ENCODE measurements at regions not wholly inside any gene's neighbourhood (a gene's known extent, or its start where the extent isn't known, plus 50 kb on each side); places are given as distances from the start of the nearest gene placed in this dataset.
"Not testable (repeated sequence)": the region's sequence is repeated elsewhere in the genome, so short reads cannot be mapped to it uniquely, and the experiment has no call there.

GRCh38 chr3:162933656-162934055 lies 1437.0 kb downstream of the OTOL1 start:
- no peak for DNase-seq

- no peak for DNase-seq
These were observed 1440.1 kb downstream of the OTOL1 start for GRCh38 chr3:162936706-162937105.

- DNase-seq = no peak
These were observed 1441.5 kb downstream of the OTOL1 start for GRCh38 chr3:162938083-162938482.

- no peak for DNase-seq
These were observed 1449.0 kb downstream of the OTOL1 start for GRCh38 chr3:162945626-162946025.

DNA sequence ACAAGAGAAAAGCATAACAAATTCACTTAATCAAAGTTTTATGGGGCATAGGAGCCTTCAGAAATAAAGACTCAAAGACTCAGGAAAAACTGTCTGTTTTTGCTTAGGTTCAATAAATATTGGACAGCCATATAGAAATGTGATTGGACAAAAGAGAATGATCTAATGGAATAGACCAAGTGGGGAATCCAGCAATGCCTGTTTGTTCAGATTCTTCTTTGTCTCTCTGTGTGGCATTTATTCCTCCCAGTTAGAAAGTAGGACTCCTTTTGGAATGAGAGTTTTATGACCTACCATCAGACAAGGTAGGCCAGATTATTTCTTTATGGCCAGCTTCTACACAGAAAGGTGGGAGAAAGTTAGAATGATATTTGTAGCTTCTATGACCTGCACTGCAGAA lies 1460.1 kb downstream of the OTOL1 start:
- DNase-seq = no peak

DNA sequence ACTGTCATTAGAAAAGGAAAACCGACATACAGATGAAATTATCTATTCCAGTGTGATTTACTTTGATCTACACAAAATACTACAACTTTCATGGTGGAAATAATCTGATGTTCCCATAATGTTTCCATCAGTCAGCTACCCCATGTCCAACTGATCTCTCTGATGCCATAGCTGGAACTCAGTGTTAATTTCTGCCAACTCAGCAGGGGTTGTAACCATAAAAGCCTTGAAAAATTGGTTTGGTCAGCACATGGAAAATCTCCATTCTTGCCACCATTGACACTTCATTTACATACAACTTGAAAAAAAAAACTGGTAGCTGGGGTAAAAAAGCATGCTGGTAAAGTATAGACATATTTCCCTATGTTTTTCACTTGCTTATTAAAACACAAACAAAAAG lies 1463.7 kb downstream of the OTOL1 start:
- DNase-seq = no peak

DNA sequence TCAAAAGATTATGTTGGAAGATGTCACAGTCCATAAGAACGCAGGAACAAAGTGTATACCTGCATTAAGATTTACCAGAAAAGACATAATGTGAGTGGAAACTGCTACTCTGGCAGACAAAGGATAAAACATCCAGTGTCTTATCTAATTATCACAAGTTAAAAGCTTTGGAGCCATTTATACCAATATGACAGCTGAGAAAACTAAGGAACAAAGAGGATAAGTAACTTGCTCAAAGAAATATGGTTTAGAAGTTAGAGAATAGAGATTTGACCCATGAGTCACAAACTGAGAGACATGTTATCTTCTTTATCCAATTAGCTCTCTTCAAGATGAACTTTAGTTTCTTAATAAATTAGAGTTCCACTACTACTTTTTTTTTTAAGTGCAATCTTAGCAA lies 1473.7 kb downstream of the OTOL1 start:
- DNase-seq = no peak

- DNase-seq = no peak
These were observed 1475.1 kb downstream of the OTOL1 start for GRCh38 chr3:162971715-162972114.

GRCh38 chr3:162973428-162973917 lies 1476.9 kb downstream of the OTOL1 start:
- no peak for DNase-seq

- DNase-seq = no peak
These were observed 1481.5 kb downstream of the OTOL1 start for GRCh38 chr3:162978136-162978535.

DNA sequence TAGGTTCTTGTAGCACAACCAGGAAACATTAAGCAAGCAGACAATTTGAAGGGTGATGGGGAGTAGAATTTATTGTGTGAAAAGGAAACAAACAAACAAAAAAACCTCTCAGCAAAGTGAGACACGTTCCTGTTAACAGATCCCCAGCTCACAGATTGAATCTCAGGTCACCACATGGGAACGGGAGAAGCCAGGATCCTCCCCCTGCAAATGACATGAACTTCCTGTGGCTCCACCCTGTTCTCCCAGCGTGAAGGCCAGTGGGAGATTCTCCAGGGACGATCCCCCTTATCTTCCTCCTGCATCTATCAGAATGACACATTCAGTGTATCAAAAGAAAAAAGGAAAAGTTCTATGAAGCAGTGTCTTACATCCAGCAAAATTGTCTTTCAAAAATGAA lies 1488.1 kb downstream of the OTOL1 start:
- no peak for DNase-seq

DNA sequence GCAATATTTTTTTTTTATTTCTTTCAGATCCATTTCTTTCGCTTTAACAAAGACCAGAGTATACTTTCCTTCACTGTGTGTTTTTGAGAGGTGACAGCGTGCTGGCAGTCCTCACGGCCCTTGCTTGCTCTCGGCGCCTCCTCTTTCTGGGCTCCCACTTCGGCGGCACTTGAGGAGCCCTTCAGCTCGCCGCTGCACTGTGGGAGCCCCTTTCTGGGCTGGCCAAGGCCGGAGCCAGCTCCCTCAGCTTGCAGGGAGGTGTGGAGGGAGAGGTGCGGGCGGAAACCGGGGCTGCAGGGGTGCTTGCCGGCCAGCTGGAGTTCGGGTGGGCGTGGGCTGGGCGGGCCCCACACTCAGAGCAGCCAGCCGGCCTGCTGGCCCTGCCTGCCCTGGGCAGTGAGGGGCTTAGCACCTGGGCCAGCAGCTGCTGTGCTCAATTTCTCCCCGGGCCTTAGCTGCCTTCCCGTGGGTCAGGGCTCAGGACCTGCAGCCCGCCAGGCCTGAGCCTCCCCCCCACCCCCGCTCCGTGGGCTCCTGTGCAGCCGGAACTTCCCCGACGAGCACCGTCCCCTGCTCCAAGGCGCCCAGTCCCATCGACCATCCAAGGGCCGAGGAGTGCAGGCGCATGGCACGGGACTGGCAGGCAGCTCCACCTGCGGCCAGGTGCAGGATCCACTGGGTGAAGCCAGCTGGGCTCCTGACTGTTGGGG lies 1490.6 kb downstream of the OTOL1 start:
- DNase-seq = not testable (repeated sequence)

GRCh38 chr3:162992741-162993140 lies 1496.1 kb downstream of the OTOL1 start:
- no peak for DNase-seq

GRCh38 chr3:162994165-162994564 lies 1497.6 kb downstream of the OTOL1 start:
- DNase-seq = no peak

- no peak for DNase-seq
These were observed 1499.8 kb downstream of the OTOL1 start for GRCh38 chr3:162996368-162996767.

DNA sequence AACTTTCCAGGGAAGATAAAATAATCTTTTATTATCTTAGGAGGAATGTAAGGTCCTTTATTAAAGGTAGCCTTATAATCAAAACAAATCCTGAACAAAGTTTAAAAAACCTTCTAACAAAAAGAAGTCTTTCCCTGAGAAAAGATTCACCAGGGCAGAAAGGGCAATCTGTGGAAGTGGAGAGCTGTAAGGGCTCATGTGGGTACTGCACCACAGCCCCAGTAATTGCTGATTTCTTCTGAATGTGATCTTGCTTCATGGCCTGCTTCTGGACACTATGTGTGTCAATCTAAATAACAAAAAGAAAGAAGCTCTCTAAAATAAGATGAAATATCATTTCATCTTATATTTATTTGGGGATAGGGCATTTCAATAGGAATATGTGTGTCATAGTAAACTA lies 1501.6 kb downstream of the OTOL1 start:
- DNase-seq = no peak

- no peak for DNase-seq
These were observed 1515.0 kb downstream of the OTOL1 start for GRCh38 chr3:163011596-163011995.

- no peak for DNase-seq
These were observed 1519.6 kb downstream of the OTOL1 start for GRCh38 chr3:163016251-163016650.

DNA sequence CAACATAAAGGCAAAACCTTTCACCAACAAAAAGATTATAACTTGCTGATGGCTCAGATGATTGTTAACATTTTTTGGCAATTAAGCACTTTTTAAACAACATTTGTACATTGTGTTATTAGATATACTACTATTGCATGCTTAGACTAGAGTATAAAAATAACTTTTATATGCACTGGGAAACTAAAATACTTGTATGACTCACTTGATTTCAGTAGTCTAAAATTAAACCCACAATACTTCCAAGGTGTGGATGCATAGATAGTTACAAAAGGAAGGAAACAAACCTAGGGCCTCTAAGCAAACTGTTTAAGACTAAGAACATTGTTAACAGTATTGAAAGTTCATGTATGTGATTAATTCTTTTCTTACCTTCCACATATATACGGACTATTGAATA lies 1521.5 kb downstream of the OTOL1 start:
- DNase-seq = no peak

DNA sequence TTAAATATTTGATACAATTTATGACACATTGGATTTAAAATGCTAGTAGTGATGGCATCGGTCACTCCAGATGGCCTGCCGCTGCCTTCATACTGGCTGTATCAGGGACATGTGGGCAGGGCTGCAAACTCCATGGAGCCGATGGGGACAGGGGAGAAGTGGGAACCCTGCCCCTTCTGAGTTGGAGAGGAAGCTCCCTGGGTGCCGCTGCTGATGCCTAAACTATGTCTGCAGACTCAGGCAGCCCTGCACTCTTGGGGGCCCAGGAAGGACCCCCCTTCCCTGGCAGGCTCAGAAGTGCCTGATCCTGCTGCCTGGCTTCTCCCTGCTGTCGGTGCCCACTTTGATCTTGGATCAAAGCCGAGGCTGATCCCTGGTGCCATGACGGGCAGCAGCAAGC lies 1522.1 kb downstream of the OTOL1 start:
- DNase-seq = peak; percentile 16

GRCh38 chr3:163019260-163019659 lies 1522.7 kb downstream of the OTOL1 start:
- DNase-seq = no peak

- DNase-seq = no peak
These were observed 1537.0 kb downstream of the OTOL1 start for GRCh38 chr3:163033652-163034051.

GRCh38 chr3:163039636-163040035 lies 1543.0 kb downstream of the OTOL1 start:
- no peak for DNase-seq

GRCh38 chr3:163043074-163043473 lies 1546.5 kb downstream of the OTOL1 start:
- DNase-seq = no peak

GRCh38 chr3:163045945-163046344 lies 1549.3 kb downstream of the OTOL1 start:
- DNase-seq = no peak

Measured in CD4-positive, alpha-beta T cell treated with Interleukin-15 for 1 hour (primary cell).